ENCODE measurements at regions not wholly inside any gene's neighbourhood (a gene's known extent, or its start where the extent isn't known, plus 50 kb on each side); places are given as distances from the start of the nearest gene placed in this dataset.
"Not testable (repeated sequence)": the region's sequence is repeated elsewhere in the genome, so short reads cannot be mapped to it uniquely, and the experiment has no call there.

DNA sequence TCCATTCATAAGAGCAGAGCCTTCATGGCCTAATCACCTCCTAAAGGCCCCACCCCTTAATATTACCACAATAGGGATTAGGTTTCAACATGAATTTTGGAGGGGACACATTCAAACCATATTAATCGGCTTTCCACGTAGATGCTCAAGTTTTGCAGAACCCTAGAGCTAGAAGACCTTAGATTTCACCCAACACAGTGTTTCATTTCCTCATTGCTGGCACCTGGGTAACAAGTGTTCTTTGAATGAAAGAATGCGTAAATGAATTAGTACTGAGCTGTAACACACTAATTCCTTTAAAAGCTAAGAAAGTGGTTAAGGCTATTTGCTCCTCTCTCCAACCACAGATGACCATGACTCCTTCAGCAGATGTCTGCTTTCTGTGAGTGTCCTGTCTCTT, 252.5 kb downstream of the SMAD2 start:
- Mint-ChIP-seq H3K27ac (no peak overlapping the region), H3K4me1 (no peaks in the 10 kb centered on the region), H3K27me3 (no peaks in the 10 kb centered on the region), H3K9me3 (no peaks in the 10 kb centered on the region), H3K36me3 (ENCODE audit: low read depth) (no peaks in the 10 kb centered on the region), H3K4me3 (no peak overlapping the region)
- ATAC-seq, result no peak
- no peak for DNase-seq

DNA sequence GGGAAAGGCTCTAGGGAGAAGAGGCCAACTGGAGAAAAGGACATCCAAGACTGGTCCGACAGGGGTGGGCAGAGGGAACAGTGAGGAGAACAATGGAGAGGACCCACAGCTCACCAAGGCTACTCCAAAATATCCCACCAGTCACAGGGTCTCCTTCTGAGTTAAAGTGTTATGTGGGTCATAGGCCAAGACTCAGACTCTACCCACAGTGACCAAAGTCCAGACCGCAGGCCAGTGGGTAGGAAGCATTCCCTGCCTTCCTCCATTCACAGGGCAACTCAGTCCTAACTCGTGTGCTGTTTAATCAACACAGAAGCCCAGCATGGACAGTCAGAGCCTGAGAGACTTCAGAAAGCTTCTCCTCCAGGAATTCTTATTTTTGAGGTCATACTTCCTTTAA, 260.6 kb downstream of the SMAD2 start:
- no peak for DNase-seq
- H3K9me3 Mint-ChIP-seq, result peaks cover 4% of the 10 kb centered on the region
- no peaks in the 10 kb centered on the region for H3K4me1 Mint-ChIP-seq
- no peak overlapping the region for H3K27ac Mint-ChIP-seq
- H3K27me3 Mint-ChIP-seq, result peaks cover 9% of the 10 kb centered on the region
- no peak overlapping the region for H3K4me3 Mint-ChIP-seq
- no peaks in the 10 kb centered on the region for H3K36me3 Mint-ChIP-seq (ENCODE audit: low read depth)
- ATAC-seq, result no peak

DNA sequence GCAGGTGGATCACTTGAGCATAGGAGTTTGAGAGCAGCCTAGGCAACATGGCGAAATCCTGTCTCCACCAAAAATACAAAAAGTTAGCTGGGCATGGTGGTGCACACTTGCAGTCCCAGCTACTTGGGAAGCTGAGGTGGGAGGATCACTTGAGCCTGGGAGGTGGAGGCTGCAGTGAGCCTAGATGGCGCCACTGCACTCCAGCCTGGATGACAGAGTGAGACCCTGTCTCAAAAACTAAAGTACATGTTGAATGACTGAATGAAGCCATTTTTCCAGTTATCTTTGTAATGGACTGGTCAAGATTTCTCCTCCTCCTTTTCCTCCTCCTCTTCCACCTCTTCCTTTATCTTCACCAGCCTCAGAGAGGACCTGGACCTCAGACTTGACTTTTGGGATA, 272.0 kb downstream of the SMAD2 start:
- no peaks in the 10 kb centered on the region for H3K4me1 Mint-ChIP-seq
- H3K4me3 Mint-ChIP-seq, result no peak overlapping the region
- no peaks in the 10 kb centered on the region for H3K9me3 Mint-ChIP-seq
- ATAC-seq (no peak), DNase-seq (no peak)
- H3K27ac Mint-ChIP-seq, result no peak overlapping the region
- no peaks in the 10 kb centered on the region for H3K36me3 Mint-ChIP-seq (ENCODE audit: low read depth)
- H3K27me3 Mint-ChIP-seq, result peaks cover 2% of the 10 kb centered on the region

DNA sequence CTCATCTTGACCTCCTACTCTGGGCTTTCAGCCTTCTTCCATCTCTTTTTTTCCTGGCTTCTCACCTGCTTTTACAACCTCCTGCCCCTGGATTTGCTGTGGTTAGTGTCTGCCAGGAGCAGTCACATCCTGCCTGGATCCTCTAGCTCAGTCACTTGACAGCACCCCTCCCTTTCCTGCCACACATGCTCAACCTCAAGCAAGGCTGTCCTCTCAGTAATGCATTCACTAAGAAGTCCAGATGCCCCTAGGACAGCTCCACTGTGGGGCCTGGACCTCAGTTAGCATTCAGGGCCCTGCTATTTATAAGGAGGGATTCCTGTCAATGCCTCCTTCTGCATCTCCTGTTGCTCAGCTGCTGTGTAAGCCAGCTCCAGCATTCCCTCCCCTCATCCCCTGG, 275.5 kb downstream of the SMAD2 start:
- Mint-ChIP-seq H3K36me3 (ENCODE audit: low read depth) (no peaks in the 10 kb centered on the region), H3K4me3 (no peak overlapping the region), H3K27me3 (peaks cover 2% of the 10 kb centered on the region), H3K4me1 (no peaks in the 10 kb centered on the region), H3K9me3 (no peaks in the 10 kb centered on the region), H3K27ac (no peak overlapping the region)
- ATAC-seq, result no peak
- DNase-seq, result no peak

DNA sequence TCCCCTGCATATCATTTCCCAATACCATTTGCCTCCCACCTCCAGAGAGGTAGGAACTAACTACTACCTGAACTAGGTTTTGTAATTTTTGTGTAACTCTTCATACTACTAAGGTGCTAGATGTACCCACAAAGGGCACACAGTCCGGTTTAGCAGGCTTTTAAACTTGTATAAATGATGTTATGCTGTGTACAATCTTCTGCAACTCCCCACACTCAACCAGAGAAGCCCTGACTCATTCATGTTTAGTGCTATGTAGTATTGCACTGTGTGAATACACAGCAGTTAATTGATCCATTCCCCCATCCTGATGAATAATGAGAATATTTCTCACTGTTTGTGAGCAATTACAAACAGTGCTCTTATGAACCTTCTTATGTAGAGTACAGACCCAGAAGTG, 285.6 kb downstream of the SMAD2 start:
- Mint-ChIP-seq H3K4me1 (no peaks in the 10 kb centered on the region), H3K9me3 (peaks cover 5% of the 10 kb centered on the region), H3K4me3 (no peak overlapping the region), H3K27ac (no peak overlapping the region), H3K36me3 (ENCODE audit: low read depth) (no peaks in the 10 kb centered on the region), H3K27me3 (no peaks in the 10 kb centered on the region)
- DNase-seq, result no peak
- ATAC-seq, result no peak

DNA sequence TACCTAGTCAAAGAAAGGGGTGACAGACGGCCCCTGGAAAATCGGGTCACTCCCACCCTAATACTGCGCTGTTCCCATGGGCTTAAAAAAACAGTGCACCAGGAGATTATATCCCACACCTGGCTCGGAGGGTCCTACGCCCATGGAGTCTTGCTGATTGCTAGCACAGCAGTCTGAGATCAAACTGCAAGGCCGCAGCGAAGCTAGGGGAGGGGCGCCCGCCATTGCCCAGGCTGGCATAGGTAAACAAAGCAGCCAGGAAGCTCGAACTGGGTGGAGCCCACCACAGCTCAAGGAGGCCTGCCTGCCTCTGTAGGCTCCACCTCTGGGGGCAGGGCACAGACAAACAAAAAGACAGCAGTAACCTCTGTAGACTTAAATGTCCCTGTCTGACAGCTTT, 292.9 kb downstream of the SMAD2 start:
- not testable (repeated sequence) for H3K27ac Mint-ChIP-seq; H3K27me3 Mint-ChIP-seq; DNase-seq; H3K4me1 Mint-ChIP-seq; H3K9me3 Mint-ChIP-seq; H3K36me3 Mint-ChIP-seq (ENCODE audit: low read depth); ATAC-seq; H3K4me3 Mint-ChIP-seq

DNA sequence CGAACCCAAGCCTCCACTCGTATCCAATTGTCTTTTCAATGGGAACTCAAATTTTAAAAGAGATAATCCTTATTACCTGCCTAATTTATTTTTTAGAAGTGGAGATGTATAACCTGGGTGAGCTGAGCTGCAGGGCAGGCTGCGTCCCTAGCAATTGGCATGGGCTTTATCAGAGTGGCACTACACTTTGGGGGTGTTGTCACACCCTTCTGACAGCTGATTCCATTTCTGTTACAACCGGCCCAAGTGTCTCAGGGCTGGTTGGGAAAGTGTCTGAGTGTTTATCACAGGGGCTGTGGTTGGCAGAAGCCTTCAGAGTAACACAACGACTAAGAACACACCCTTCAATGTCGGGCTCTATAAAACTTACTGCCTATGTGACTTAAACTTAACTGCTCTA, 295.0 kb downstream of the SMAD2 start:
- Mint-ChIP-seq H3K4me3 (no peak overlapping the region), H3K9me3 (no peaks in the 10 kb centered on the region), H3K36me3 (ENCODE audit: low read depth) (no peaks in the 10 kb centered on the region), H3K4me1 (no peaks in the 10 kb centered on the region), H3K27me3 (no peaks in the 10 kb centered on the region), H3K27ac (no peak overlapping the region)
- ATAC-seq (no peak), DNase-seq (no peak)

DNA sequence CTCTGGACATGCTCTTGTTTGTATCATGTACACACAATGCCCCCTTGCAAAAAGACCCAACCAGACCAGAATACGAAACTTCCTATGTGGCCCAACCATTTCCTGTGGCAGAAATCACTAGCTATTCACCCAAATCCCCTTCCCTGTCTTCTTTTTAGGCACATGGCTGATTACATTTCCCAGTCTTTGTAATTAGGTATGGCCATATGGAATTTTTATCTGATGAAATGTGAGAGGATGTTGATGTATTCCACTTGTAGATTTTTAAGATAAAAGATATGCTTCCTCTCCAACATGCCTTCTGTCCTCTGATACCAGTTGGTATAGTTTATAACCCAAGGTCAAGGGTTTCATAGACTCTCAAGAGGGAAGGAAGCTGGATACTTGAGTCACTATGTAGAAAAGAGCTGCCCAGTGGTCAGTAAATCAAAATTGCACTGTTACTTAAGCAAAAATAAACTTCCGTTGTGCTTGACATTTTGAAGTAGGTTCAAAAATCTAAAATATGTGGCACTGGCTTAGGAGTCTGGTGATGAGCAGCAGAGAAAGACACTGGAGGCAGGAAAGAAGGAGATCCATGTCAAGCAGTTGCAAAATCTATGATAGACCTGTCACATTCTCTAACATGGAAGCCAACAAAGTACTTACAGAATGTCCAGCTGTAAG, 297.4 kb downstream of the SMAD2 start:
- Mint-ChIP-seq H3K36me3 (ENCODE audit: low read depth) (no peaks in the 10 kb centered on the region), H3K4me3 (no peak overlapping the region), H3K27ac (no peak overlapping the region), H3K4me1 (no peaks in the 10 kb centered on the region), H3K27me3 (peaks cover 8% of the 10 kb centered on the region), H3K9me3 (no peaks in the 10 kb centered on the region)
- ATAC-seq (no peak), DNase-seq (no peak)

DNA sequence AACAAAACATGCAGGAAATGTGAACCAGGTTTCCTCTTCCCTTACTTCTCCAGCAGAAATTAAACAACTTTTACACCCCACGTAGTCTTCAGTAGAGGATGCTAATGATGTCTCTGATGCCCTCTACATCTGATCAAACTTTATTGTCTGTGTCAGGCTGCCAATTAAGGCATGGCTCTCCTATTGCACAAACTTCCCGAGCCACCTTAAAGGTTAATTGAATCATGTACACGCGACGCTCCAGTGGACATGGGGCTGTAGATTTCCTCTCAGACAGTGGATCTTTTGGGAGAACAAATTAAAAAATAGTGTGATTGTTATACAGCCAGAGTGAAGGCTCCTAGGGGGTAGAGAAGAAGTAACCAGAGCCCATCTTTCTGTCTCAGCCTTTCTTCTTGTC, 301.6 kb downstream of the SMAD2 start:
- Mint-ChIP-seq H3K27me3 (peaks cover 10% of the 10 kb centered on the region), H3K4me3 (no peak overlapping the region), H3K36me3 (ENCODE audit: low read depth) (no peaks in the 10 kb centered on the region), H3K9me3 (no peaks in the 10 kb centered on the region), H3K27ac (no peak overlapping the region), H3K4me1 (no peaks in the 10 kb centered on the region)
- no peak for DNase-seq
- no peak for ATAC-seq

DNA sequence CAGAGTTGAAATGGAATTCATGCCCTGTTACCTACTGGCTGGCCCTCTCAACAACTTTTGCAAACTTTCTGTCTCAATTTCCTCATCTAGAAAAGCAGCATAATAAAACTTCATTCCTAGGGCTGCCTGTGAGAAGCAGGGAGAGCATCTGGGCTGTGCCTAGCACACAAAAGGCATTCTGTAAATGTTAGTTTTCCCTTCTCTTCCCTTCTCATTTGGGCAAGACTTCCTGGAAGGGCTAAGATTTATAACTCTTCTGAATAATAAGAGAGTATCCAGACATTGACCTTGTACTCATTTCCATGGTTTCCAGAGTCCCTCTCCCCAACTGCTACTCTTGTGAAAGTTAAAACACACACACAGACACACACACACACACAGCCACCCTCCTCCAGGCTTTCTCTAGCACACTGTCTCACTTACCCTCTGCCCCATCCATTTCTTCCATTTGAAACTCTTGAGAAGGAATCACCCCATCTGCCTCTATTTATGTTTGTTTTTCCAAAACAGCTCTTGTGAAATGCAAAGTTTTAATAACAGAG, 302.1 kb downstream of the SMAD2 start:
- Mint-ChIP-seq H3K36me3 (ENCODE audit: low read depth) (no peaks in the 10 kb centered on the region), H3K27me3 (peaks cover 10% of the 10 kb centered on the region), H3K27ac (no peak overlapping the region), H3K4me1 (no peaks in the 10 kb centered on the region), H3K4me3 (no peak overlapping the region), H3K9me3 (no peaks in the 10 kb centered on the region)
- ATAC-seq, result no peak
- no peak for DNase-seq

DNA sequence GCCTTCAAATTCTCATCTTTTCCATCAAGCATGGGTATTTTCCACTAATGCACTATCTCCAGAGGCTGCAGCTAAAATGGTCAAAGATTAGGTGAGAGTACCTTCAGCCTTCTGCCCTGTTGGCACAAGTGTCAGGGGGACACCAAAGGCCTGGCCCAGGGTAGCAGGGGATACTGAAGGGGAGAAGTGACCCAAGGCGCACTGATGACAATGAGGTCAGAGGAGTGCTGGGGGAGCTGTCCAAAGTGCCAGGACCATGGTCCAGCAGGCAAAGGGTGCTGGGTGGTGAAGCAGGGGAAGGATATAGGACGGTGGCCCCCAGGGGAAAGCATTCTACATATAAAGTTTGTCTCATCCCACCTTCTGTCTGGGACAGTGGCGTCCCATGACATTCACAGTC, 303.4 kb downstream of the SMAD2 start:
- Mint-ChIP-seq H3K27ac (no peak overlapping the region), H3K36me3 (ENCODE audit: low read depth) (no peaks in the 10 kb centered on the region), H3K27me3 (peaks cover 10% of the 10 kb centered on the region), H3K9me3 (no peaks in the 10 kb centered on the region), H3K4me1 (no peaks in the 10 kb centered on the region), H3K4me3 (no peak overlapping the region)
- DNase-seq (no peak), ATAC-seq (no peak)

DNA sequence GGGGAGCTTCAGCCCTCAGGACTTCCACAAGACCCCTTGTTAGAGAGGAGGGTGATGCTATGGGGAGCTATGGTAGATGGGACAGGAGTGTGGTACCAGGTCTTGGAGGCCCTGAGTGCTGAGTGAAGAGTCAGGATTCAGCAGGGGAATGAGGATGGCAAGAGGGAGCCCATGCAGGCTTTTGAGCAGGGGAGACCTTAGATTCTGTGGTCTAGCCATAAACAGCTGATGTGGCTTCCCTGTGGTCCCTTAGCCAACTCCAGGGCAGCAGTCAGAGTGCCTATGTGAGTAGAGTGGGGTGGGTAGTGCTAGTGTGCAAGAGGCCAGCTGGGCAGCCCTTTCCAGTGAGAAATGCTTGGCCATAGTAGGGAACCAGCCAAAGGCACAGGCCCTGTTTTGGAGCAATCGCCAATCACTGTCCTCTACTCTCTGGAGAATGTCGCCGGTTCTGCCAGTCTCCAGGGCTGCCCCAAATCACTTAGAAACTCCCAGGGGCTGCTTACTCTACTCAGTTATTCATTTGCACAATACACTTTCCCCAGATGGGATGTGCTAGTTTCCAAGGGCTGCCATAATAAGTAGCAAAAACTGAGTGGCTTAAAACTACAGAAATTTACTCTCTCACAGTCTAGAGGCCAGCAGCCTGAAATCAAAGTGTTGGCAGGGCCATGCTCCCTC, 310.5 kb downstream of the SMAD2 start:
- Mint-ChIP-seq H3K27ac (no peak overlapping the region), H3K4me1 (no peaks in the 10 kb centered on the region), H3K4me3 (no peak overlapping the region), H3K36me3 (ENCODE audit: low read depth) (no peaks in the 10 kb centered on the region), H3K9me3 (no peaks in the 10 kb centered on the region), H3K27me3 (peaks cover 6% of the 10 kb centered on the region)
- no peak for DNase-seq
- no peak for ATAC-seq

DNA sequence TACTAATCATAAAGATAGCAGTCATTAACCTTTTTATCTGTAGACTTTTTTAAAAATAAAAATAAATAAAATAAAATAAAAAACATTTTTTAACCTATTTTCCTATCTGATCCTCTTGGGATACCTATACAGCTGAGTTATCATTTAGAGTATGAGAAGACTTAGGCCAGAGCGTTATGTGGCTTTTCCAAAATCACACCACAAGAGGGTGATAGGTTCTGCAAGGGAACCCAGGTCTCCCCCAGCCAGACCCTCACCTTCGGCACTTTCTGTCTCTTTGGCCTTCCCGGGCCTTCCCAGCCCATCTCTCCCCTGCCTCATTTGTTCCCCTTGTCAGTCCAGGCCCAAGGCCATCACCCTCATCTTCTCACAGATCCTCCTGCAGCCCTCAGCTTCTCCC, 311.7 kb downstream of the SMAD2 start:
- peaks cover 6% of the 10 kb centered on the region for H3K27me3 Mint-ChIP-seq
- no peaks in the 10 kb centered on the region for H3K36me3 Mint-ChIP-seq (ENCODE audit: low read depth)
- no peak overlapping the region for H3K4me3 Mint-ChIP-seq
- DNase-seq (no peak), ATAC-seq (no peak)
- no peak overlapping the region for H3K27ac Mint-ChIP-seq
- H3K4me1 Mint-ChIP-seq, result no peaks in the 10 kb centered on the region
- H3K9me3 Mint-ChIP-seq, result no peaks in the 10 kb centered on the region

DNA sequence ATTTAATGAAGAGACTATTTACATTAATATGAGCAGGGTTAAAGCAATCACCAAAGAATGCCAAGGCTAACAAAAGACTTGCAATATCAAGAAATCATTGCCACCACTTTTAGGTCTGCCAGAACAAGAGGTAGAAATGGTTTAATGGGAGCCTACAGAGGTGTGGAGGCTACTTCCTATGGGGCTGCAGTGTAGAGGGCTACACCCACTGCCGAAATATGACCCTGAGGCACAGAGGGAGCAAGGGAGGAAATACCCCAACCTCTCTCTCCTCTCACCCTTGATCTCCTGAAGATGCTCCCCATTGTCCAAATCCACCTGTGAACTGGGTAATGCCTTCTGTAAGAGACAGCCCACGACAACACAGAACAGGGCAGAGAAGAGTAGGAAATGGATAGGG, 315.4 kb downstream of the SMAD2 start:
- no peak overlapping the region for H3K27ac Mint-ChIP-seq
- ATAC-seq (no peak), DNase-seq (no peak)
- H3K4me3 Mint-ChIP-seq, result no peak overlapping the region
- H3K27me3 Mint-ChIP-seq, result peaks cover 8% of the 10 kb centered on the region
- no peaks in the 10 kb centered on the region for H3K4me1 Mint-ChIP-seq
- no peaks in the 10 kb centered on the region for H3K36me3 Mint-ChIP-seq (ENCODE audit: low read depth)
- H3K9me3 Mint-ChIP-seq, result peaks cover 7% of the 10 kb centered on the region

DNA sequence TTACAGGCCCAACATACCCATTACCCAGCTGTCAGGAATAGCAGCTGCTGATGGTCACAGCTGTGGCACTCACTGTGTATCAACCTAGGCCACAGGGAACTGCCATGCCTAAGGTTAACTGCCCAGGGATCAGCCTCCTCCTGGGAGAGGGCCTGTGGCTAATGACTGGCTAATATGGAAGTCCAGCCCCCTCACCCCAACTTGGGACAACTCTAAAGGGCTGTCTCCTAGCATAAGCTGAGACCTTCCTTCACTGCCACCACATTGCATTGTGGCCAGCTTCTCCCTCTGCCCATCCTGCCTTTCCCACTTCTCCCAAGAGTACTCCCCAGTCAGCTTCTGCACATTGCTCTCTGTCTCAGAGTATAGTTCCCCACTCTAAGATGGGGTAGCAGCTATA, 316.5 kb downstream of the SMAD2 start:
- H3K4me1 Mint-ChIP-seq, result no peaks in the 10 kb centered on the region
- DNase-seq (no peak), ATAC-seq (no peak)
- H3K27ac Mint-ChIP-seq, result no peak overlapping the region
- H3K4me3 Mint-ChIP-seq, result no peak overlapping the region
- H3K36me3 Mint-ChIP-seq (ENCODE audit: low read depth), result no peaks in the 10 kb centered on the region
- peaks cover 7% of the 10 kb centered on the region for H3K9me3 Mint-ChIP-seq
- H3K27me3 Mint-ChIP-seq, result peaks cover 3% of the 10 kb centered on the region
